ENCODE measurements at regions not wholly inside any gene's neighbourhood (a gene's known extent, or its start where the extent isn't known, plus 50 kb on each side); places are given as distances from the start of the nearest gene placed in this dataset.
"Not testable (repeated sequence)": the region's sequence is repeated elsewhere in the genome, so short reads cannot be mapped to it uniquely, and the experiment has no call there.

GRCh38 chr3:89628856-89629670, 521.6 kb downstream of the EPHA3 start:
- no peak for DNase-seq

GRCh38 chr3:89635137-89635536, 527.7 kb downstream of the EPHA3 start:
- no peak for DNase-seq

GRCh38 chr3:89644716-89645115, 537.3 kb downstream of the EPHA3 start:
- DNase-seq, result no peak

- no peak for DNase-seq
Measured at GRCh38 chr3:89649431-89649830, 542.0 kb downstream of the EPHA3 start.

- no peak for DNase-seq
Measured at GRCh38 chr3:89654031-89654430, 546.6 kb downstream of the EPHA3 start.

GRCh38 chr3:89656388-89656787, 549.0 kb downstream of the EPHA3 start:
- no peak for DNase-seq

GRCh38 chr3:89679686-89680085, 572.3 kb downstream of the EPHA3 start:
- DNase-seq, result no peak

GRCh38 chr3:89682556-89682955, 575.1 kb downstream of the EPHA3 start:
- no peak for DNase-seq

GRCh38 chr3:89685731-89686130, 578.3 kb downstream of the EPHA3 start:
- DNase-seq, result no peak

GRCh38 chr3:89690646-89691045, 583.2 kb downstream of the EPHA3 start:
- peak; percentile 5 for DNase-seq

GRCh38 chr3:89692601-89693000, 585.2 kb downstream of the EPHA3 start:
- DNase-seq, result no peak

GRCh38 chr3:89697321-89697916, 590.0 kb downstream of the EPHA3 start:
- DNase-seq, result no peak

- no peak for DNase-seq
Measured at GRCh38 chr3:89698208-89698830, 590.9 kb downstream of the EPHA3 start.

- no peak for DNase-seq
Measured at GRCh38 chr3:89699229-89699628, 591.8 kb downstream of the EPHA3 start.

- DNase-seq, result no peak
Measured at GRCh38 chr3:89699771-89700170, 592.4 kb downstream of the EPHA3 start.

- no peak for DNase-seq
Measured at GRCh38 chr3:89702404-89702803, 595.0 kb downstream of the EPHA3 start.

- DNase-seq, result no peak
Measured at GRCh38 chr3:89713196-89713595, 605.8 kb downstream of the EPHA3 start.

GRCh38 chr3:89714237-89714636, 606.8 kb downstream of the EPHA3 start:
- no peak for DNase-seq

GRCh38 chr3:89740080-89740880, 632.9 kb downstream of the EPHA3 start:
- no peak for DNase-seq

- DNase-seq, result peak; percentile 50
Measured at GRCh38 chr3:89740881-89741177, 633.4 kb downstream of the EPHA3 start.

- no peak for DNase-seq
Measured at GRCh38 chr3:89742546-89742945, 635.1 kb downstream of the EPHA3 start.

- not testable (repeated sequence) for DNase-seq
Measured at GRCh38 chr3:89747541-89748278, 640.3 kb downstream of the EPHA3 start.

Measured in fibroblast of skin of scalp (primary cell).